Spinal cord (tissue), 9 donors: ENCODE measurements at regions not wholly inside any gene's neighbourhood (a gene's known extent, or its start where the extent isn't known, plus 50 kb on each side); places are given as distances from the start of the nearest gene placed in this dataset.

ENCODE experiments used
- DNase-seq, 6 donors: peaks; one replicate each; pipeline versions ENCODE4 v3.0.0 to v3.0.0-alpha.2; 2013 to 2015; ENCODE audit warnings: low spot score in 6 of 6, low read depth in 4 of 6
- H3K27ac ChIP-seq: one replicate; pipeline ENCODE4 v1.5.1; 2013; ENCODE audit warnings: low read depth, low read length, control low read depth
- H3K27me3 ChIP-seq: one replicate; pipeline ENCODE4 v1.6.1; 2013; ENCODE audit warnings: low read length; ENCODE audit not compliant: control insufficient read depth, insufficient read depth
- H3K36me3 ChIP-seq: one replicate; pipeline ENCODE4 v1.6.1; 2013; ENCODE audit warnings: low read length; ENCODE audit not compliant: control insufficient read depth, insufficient read depth
- H3K4me1 ChIP-seq: one replicate; pipeline ENCODE4 v1.6.1; 2013; ENCODE audit warnings: low read length; ENCODE audit not compliant: control insufficient read depth, insufficient read depth
- H3K4me3 ChIP-seq: one replicate; pipeline ENCODE4 v1.5.1; 2013; ENCODE audit warnings: low read depth, low read length, control low read depth
- H3K9me3 ChIP-seq: one replicate; pipeline ENCODE4 v1.6.1; 2013; ENCODE audit warnings: low read length; ENCODE audit not compliant: control insufficient read depth, insufficient read depth
- WGBS: methylation state at CpG from one replicate; pipeline ENCODE4 v1.1.5; 2013; ENCODE audit warnings: missing lambda C conversion rate; ENCODE audit not compliant: insufficient coverage; 5-methylcytosine and 5-hydroxymethylcytosine counted together
- donor health status: healthy.

GRCh38 chr11:44456544-44457300, 108.7 kb upstream of the CD82 start:
- no peak overlapping the region for H3K4me3 ChIP-seq
- no peaks in the 10 kb centered on the region for H3K36me3 ChIP-seq
- DNase-seq: peak in 1 of 6 donors; percentile 4
- no peak overlapping the region for H3K27ac ChIP-seq
- no peaks in the 10 kb centered on the region for H3K27me3 ChIP-seq
- 42% methylated on average over 11 of the region's 11 CpGs for WGBS
- H3K9me3 ChIP-seq: no peaks in the 10 kb centered on the region
- H3K4me1 ChIP-seq: no peaks in the 10 kb centered on the region

DNA sequence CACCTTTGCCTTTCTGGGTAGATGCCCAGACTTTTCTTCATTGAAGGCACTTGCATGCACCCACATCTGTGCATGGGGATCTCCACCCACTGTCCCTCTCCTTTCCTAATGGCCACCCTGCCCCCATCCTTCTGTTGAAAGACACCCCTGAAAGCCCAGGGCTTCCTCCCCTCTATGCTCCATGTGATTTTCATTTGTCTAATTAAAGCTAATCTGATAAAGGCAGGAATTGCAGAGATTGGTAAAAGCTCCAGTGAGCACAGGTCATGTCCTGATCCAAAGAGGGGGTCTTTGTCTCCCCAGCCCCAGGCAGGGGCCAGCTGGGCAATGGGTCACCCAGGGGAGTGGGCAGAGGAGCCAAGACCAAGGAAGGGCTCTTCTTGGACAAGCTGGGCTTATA, 107.6 kb upstream of the CD82 start:
- Histone ChIP-seq H3K27me3 (no peaks in the 10 kb centered on the region), H3K4me1 (no peaks in the 10 kb centered on the region), H3K4me3 (no peak overlapping the region), H3K27ac (no peak overlapping the region), H3K36me3 (no peaks in the 10 kb centered on the region), H3K9me3 (no peaks in the 10 kb centered on the region)
- no peak for DNase-seq

GRCh38 chr11:44463751-44464150, 101.7 kb upstream of the CD82 start:
- Histone ChIP-seq H3K4me3 (no peak overlapping the region), H3K4me1 (no peaks in the 10 kb centered on the region), H3K9me3 (no peaks in the 10 kb centered on the region), H3K36me3 (no peaks in the 10 kb centered on the region), H3K27me3 (no peaks in the 10 kb centered on the region), H3K27ac (no peak overlapping the region)
- 91% methylated on average over 5 of the region's 5 CpGs for WGBS
- no peak for DNase-seq

DNA sequence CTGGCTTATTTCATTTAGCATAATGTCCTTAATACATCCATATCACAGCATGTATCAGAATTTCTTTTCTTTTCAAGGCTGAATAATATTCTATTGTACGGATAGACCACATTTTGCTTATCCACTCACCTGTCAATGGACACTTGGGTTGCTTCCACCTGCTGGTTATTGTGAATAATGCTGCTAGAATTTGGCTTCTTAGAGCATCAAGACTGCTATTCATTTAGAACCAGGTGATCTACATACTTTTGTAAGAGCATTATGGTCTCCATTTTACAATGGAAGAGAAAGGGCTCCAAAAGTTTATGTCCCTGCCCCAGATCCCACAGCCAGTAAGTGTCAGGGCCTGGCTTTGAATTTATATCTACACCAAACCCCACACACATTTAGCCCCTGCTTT, 100.7 kb upstream of the CD82 start:
- Histone ChIP-seq H3K36me3 (no peaks in the 10 kb centered on the region), H3K4me3 (no peak overlapping the region), H3K4me1 (no peaks in the 10 kb centered on the region), H3K9me3 (no peaks in the 10 kb centered on the region), H3K27me3 (no peaks in the 10 kb centered on the region), H3K27ac (no peak overlapping the region)
- no peak for DNase-seq
- WGBS: no CpG with 5 or more reads among the region's 1 CpG

DNA sequence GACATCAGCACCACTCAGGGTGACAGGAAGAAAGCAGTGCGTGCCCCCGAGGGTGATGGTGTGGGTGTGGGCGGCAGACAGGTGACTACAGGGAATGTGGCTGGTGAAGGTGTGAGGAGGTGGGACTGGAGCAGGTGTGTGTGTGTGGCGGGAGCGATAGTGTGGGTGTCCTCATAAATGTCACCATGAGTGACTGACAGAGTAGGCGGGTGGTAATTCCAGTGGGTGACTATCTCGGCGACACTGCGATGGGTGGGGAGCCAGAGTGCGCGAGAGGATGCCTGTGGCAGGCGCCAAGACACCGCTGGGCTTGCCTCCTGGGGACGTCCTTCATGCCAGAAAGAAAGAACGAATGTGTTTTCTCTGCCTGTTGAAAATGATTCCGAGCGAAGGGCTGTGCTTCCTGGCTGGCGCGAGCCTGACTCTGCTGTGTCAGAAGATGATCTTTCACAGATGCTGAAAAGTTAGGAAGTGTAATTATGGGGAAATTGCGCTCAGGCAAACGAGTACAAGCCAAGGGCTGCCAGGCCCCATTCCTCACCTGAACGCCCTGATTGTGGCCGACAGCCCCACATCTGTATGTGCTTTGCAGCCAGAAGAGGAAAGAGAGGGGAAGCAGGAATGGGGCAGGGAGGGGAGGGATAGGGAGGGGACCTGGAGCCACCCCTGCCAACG, 98.8 kb upstream of the CD82 start:
- H3K27ac ChIP-seq: no peak overlapping the region
- H3K4me1 ChIP-seq: no peaks in the 10 kb centered on the region
- no peak overlapping the region for H3K4me3 ChIP-seq
- H3K27me3 ChIP-seq: no peaks in the 10 kb centered on the region
- DNase-seq: no peak
- no peaks in the 10 kb centered on the region for H3K36me3 ChIP-seq
- WGBS: 72% methylated on average over 23 of the region's 24 CpGs
- H3K9me3 ChIP-seq: no peaks in the 10 kb centered on the region

DNA sequence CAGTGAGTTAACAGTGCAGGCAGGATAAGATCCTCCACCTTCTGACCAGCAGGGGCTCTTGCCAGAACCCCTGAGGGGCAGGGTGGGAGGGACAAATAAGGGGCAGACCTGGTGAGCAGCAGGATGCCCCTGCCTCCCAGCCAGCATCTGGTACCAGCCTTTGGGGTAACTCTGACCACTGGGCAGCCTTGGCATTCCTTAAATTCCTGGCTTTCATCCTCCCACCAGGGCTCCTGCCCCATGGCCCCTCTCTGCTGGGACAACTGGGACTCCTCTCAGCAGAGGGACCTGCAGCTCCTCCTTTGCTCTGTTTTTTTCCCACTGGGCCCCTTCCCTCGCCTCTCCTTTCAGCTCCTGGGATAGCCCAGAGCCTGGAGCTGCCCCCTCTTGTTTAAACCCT, 98.0 kb upstream of the CD82 start:
- Histone ChIP-seq H3K4me3 (no peak overlapping the region), H3K36me3 (no peaks in the 10 kb centered on the region), H3K27me3 (no peaks in the 10 kb centered on the region), H3K27ac (no peak overlapping the region), H3K4me1 (no peaks in the 10 kb centered on the region), H3K9me3 (no peaks in the 10 kb centered on the region)
- WGBS: 53% methylated on average over 1 of the region's 1 CpG
- no peak for DNase-seq

DNA sequence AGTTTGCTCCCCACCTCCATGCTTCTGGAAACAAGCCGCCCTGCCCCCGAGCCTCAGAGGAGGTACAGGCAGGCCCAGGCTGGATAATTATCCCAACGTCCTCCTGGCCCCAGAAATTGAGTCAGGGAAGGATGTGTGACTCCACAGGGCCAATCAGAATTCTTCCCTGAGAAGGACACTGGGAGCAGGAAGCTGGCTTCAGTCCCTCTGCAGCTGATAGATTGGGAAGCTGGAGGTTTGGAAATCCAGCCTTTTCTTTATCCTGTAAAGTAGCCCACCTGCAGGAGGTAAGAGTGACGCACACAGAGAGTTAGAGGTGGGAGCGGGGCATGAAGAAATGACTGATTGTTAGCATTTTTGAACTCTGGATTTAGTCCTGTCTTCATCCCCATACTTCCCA, 97.5 kb upstream of the CD82 start:
- no peak overlapping the region for H3K4me3 ChIP-seq
- no peak for DNase-seq
- H3K27me3 ChIP-seq: no peaks in the 10 kb centered on the region
- no peak overlapping the region for H3K27ac ChIP-seq
- WGBS: 58% methylated on average over 3 of the region's 5 CpGs
- no peaks in the 10 kb centered on the region for H3K36me3 ChIP-seq
- no peaks in the 10 kb centered on the region for H3K9me3 ChIP-seq
- no peaks in the 10 kb centered on the region for H3K4me1 ChIP-seq

GRCh38 chr11:44468345-44468988, 97.0 kb upstream of the CD82 start:
- H3K4me1 ChIP-seq: no peaks in the 10 kb centered on the region
- DNase-seq: peak in 1 of 6 donors; percentile 43
- H3K36me3 ChIP-seq: no peaks in the 10 kb centered on the region
- no peak overlapping the region for H3K27ac ChIP-seq
- no peaks in the 10 kb centered on the region for H3K27me3 ChIP-seq
- 71% methylated on average over 1 of the region's 1 CpG for WGBS
- no peaks in the 10 kb centered on the region for H3K9me3 ChIP-seq
- H3K4me3 ChIP-seq: no peak overlapping the region

- Histone ChIP-seq H3K4me1 (no peaks in the 10 kb centered on the region), H3K36me3 (no peaks in the 10 kb centered on the region), H3K27ac (no peak overlapping the region), H3K27me3 (no peaks in the 10 kb centered on the region), H3K9me3 (no peaks in the 10 kb centered on the region), H3K4me3 (no peak overlapping the region)
- no peak for DNase-seq
- 71% methylated on average over 6 of the region's 6 CpGs for WGBS
Observed at GRCh38 chr11:44469412-44469811, 96.1 kb upstream of the CD82 start.

DNA sequence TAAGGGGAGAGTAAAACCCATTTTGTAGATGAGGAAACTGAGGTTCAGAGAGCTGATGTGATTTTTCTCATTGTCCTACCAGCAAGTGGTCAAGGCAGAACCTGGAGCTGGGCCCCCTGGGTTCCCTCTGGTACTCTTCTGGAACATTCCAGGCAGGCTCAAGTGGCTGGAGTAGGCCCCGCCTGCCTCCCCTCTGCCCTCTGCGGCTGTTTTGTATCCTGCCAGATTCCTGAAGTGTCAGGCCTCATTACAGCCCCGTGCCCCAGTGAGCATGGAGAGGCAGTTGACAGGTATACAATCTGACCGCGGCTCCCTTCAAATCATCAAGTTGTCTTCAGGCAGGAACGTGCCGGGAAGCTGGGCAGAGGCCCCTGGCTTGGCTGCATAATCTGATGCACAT, 94.6 kb upstream of the CD82 start:
- H3K4me3 ChIP-seq: no peak overlapping the region
- no peak for DNase-seq
- H3K4me1 ChIP-seq: no peaks in the 10 kb centered on the region
- no peak overlapping the region for H3K27ac ChIP-seq
- H3K36me3 ChIP-seq: no peaks in the 10 kb centered on the region
- H3K27me3 ChIP-seq: no peaks in the 10 kb centered on the region
- WGBS: 40% methylated on average over 7 of the region's 7 CpGs
- no peaks in the 10 kb centered on the region for H3K9me3 ChIP-seq
